SK-N-SH (cell line): ENCODE measurements at regions not wholly inside any gene's neighbourhood (a gene's known extent, or its start where the extent isn't known, plus 50 kb on each side); places are given as distances from the start of the nearest gene placed in this dataset.

Experiments used
- CTCF ChIA-PET: fragments of 300-600, 350-600 bp; formaldehyde crosslinking; extraction: SDS; loops from one replicate; lab custom pipeline; 2021; lab: Yijun Ruan, JAX
- POLR2A ChIA-PET: fragments of 350-600 bp; sonication (Branson Sonifier 250); formaldehyde crosslinking; extraction: SDS; loops from one replicate; lab custom pipeline; 2020; ENCODE audit warnings: antibody characterized with exemption, inconsistent platforms; lab: Yijun Ruan, JAX
- DNase-seq: peaks from one replicate; pipeline ENCODE4 v3.0.0; 2012
- H2AFZ ChIP-seq: fragments of 200-600 bp; sonication (generic); 2 replicates; pipeline ENCODE4 v1.8.1; 2016; ENCODE audit warnings: antibody characterized with exemption, mild to moderate bottlenecking, low read depth
- H3F3A ChIP-seq: fragments of 200-600 bp; sonication (generic); replicated peaks from 2 replicates; pipeline ENCODE3; 2016; ENCODE audit warnings: antibody characterized with exemption, mild to moderate bottlenecking; ENCODE audit not compliant: insufficient read depth
- H3K27ac ChIP-seq, 2 experiments: fragments of 200-500 bp in 1 of 2; fragments of 200-600 bp in 1 of 2; sonication (Bioruptor generic) in 1 of 2; sonication (generic), shearing (Covaris generic) in 1 of 2; 2 replicates each; pipeline versions ENCODE4 v1.5.1 to v1.6.1; 2014 to 2016; ENCODE audit warnings: low read depth in 2 of 2, inconsistent platforms in 1 of 2, low read length in 1 of 2, mild to moderate bottlenecking in 1 of 2, mixed read lengths in 1 of 2
- H3K27me3 ChIP-seq: fragments of 200-600 bp; sonication (generic), shearing (Covaris generic); 2 replicates; pipeline ENCODE4 v1.6.1; 2016; ENCODE audit warnings: mixed run types; ENCODE audit not compliant: insufficient read depth
- H3K36me3 ChIP-seq, 2 experiments: fragments of 200-500 bp in 1 of 2; fragments of 200-600 bp in 1 of 2; sonication (Bioruptor generic) in 1 of 2; sonication (generic) in 1 of 2; replicated peaks in 1 of 2; 2 replicates each; pipeline versions ENCODE3 to v1.5.1; 2014 to 2016; ENCODE audit warnings: low read length in 1 of 2, mild to moderate bottlenecking in 1 of 2; ENCODE audit not compliant: insufficient read depth in 2 of 2, control insufficient read depth in 1 of 2
- H3K4me1 ChIP-seq, 2 experiments: fragments of 200-500 bp in 1 of 2; fragments of 200-600 bp in 1 of 2; sonication (Bioruptor generic) in 1 of 2; sonication (generic), shearing (Covaris generic) in 1 of 2; 2 replicates each; pipeline versions ENCODE4 v1.5.1 to v1.6.1; 2014 to 2016; ENCODE audit warnings: low read depth in 1 of 2, low read length in 1 of 2, mixed run types in 1 of 2; ENCODE audit not compliant: insufficient read depth in 2 of 2, control insufficient read depth in 1 of 2
- H3K4me2 ChIP-seq: fragments of 200-600 bp; sonication (generic), shearing (Covaris generic); 2 replicates; pipeline ENCODE4 v1.6.1; 2017; ENCODE audit warnings: mixed run types
- H3K4me3 ChIP-seq, 2 experiments: fragments of 200-500 bp in 1 of 2; fragments of 200-600 bp in 1 of 2; sonication (Bioruptor generic) in 1 of 2; sonication (generic), shearing (Covaris generic) in 1 of 2; 2 replicates each; pipeline versions ENCODE4 v1.5.1 to v1.8.1; 2014 to 2016; ENCODE audit warnings: low read depth in 2 of 2, inconsistent platforms in 1 of 2, low read length in 1 of 2, mild to moderate bottlenecking in 1 of 2, mixed read lengths in 1 of 2, moderate library complexity in 1 of 2
- H3K79me2 ChIP-seq: fragments of 200-600 bp; sonication (generic); 2 replicates; pipeline ENCODE4 v1.8.1; 2017; ENCODE audit warnings: mild to moderate bottlenecking; ENCODE audit not compliant: insufficient read depth
- H3K9ac ChIP-seq: fragments of 200-600 bp; sonication (generic); 2 replicates; pipeline ENCODE4 v1.6.1; 2017; ENCODE audit warnings: mixed run types
- H3K9me2 ChIP-seq: fragments of 200-600 bp; sonication (generic); 2 replicates; pipeline ENCODE4 v1.6.1; 2017; ENCODE audit warnings: mixed run types
- H3K9me3 ChIP-seq: fragments of 200-600 bp; sonication (generic); 2 replicates; pipeline ENCODE4 v1.6.1; 2017; ENCODE audit warnings: mixed run types, mild to moderate bottlenecking, moderate library complexity
- H4K20me1 ChIP-seq: fragments of 200-600 bp; sonication (generic); 2 replicates; pipeline ENCODE4 v1.6.1; 2017; ENCODE audit warnings: mild to moderate bottlenecking, mixed run types; ENCODE audit not compliant: insufficient read depth
- CHD2 ChIP-seq: fragments of 150-350 bp; IDR thresholded peaks from 2 replicates; pipeline ENCODE4 v1.6.1; 2018; ENCODE audit warnings: low read length; ENCODE audit not compliant: partially characterized antibody
- EZH2phosphoT487 ChIP-seq: fragments of 200-600 bp; sonication (generic); IDR thresholded peaks from 2 replicates; pipeline ENCODE4 v1.6.1; 2017; ENCODE audit warnings: low read depth, mixed run types, mild to moderate bottlenecking, antibody characterized with exemption, moderate library complexity, borderline replicate concordance
- GABPA ChIP-seq: IDR thresholded peaks from 2 replicates; pipeline ENCODE4 v1.4.0; 2012; ENCODE audit warnings: low read depth, mild to moderate bottlenecking
- IRF3 ChIP-seq: fragments of 150-350 bp; IDR thresholded peaks from 2 replicates; pipeline ENCODE4 v1.6.1; 2016; ENCODE audit warnings: mild to moderate bottlenecking, low read depth, low read length
- MEF2A ChIP-seq: IDR thresholded peaks from 2 replicates; pipeline ENCODE4 v1.4.0; 2012; ENCODE audit warnings: low read depth, borderline replicate concordance
- NRF1 ChIP-seq: IDR thresholded peaks from 2 replicates; pipeline ENCODE4 v1.6.1; 2012; ENCODE audit warnings: low read depth, mild to moderate bottlenecking, low read length
- RAD21 ChIP-seq: IDR thresholded peaks from 2 replicates; pipeline ENCODE4 v1.6.1; 2012; ENCODE audit warnings: mild to moderate bottlenecking, low read length
- REST ChIP-seq: IDR thresholded peaks from 2 replicates; pipeline ENCODE4 v1.6.1; 2012; ENCODE audit warnings: mild to moderate bottlenecking, low read depth, low read length, moderate library complexity
- RFX5 ChIP-seq: IDR thresholded peaks from 2 replicates; pipeline ENCODE4 v1.6.1; 2012; ENCODE audit warnings: mild to moderate bottlenecking, improper control_type of control experiment, low read length
- RXRA ChIP-seq: IDR thresholded peaks from 2 replicates; pipeline ENCODE4 v1.4.0; 2012; ENCODE audit warnings: low read depth, mild to moderate bottlenecking, borderline replicate concordance
- TAF1 ChIP-seq: IDR thresholded peaks from 2 replicates; pipeline ENCODE4 v1.6.1; 2012; ENCODE audit warnings: low read depth, mild to moderate bottlenecking, low read length, moderate library complexity, borderline replicate concordance
- TEAD4 ChIP-seq: IDR thresholded peaks from 2 replicates; pipeline ENCODE4 v1.4.0; 2012; ENCODE audit warnings: mild to moderate bottlenecking, borderline replicate concordance; ENCODE audit not compliant: insufficient read depth
- USF2 ChIP-seq: fragments of 150-350 bp; IDR thresholded peaks from 2 replicates; pipeline ENCODE4 v1.6.1; 2017; ENCODE audit warnings: antibody characterized with exemption, low read length, low read depth, borderline replicate concordance
- WGBS: methylation state at CpG from one replicate; pipeline ENCODE4 v1.1.6; 2017; ENCODE audit warnings: low lambda C conversion rate; 5-methylcytosine and 5-hydroxymethylcytosine counted together
- TF ChIP-seq, protein P1 (sequence below): IDR thresholded peaks from 2 replicates; pipeline ENCODE4 v1.4.0; 2012; ENCODE audit warnings: low read depth, borderline replicate concordance
- TF ChIP-seq, protein P2 (sequence below): fragments of 200-600 bp; sonication (generic); IDR thresholded peaks from 2 replicates; pipeline ENCODE4 v1.6.1; 2017; ENCODE audit warnings: antibody characterized with exemption, mild to moderate bottlenecking, moderate library complexity

GRCh38 chr7:51633006-51633405, 316.4 kb upstream of the COBL start:
- WGBS: 27% methylated on average over 1 of the region's 1 CpG
- H2AFZ ChIP-seq: no peak overlapping the region
- no peaks in the 10 kb centered on the region for H3F3A ChIP-seq
- no peak for DNase-seq
- H4K20me1 ChIP-seq: no peaks in the 10 kb centered on the region
- POLR2A ChIA-PET: no interaction called here
- H3K4me1 ChIP-seq: no peaks in the 10 kb centered on the region
- CTCF ChIA-PET: no interaction called here
- no peaks in the 10 kb centered on the region for H3K27me3 ChIP-seq
- no peaks in the 10 kb centered on the region for H3K9me2 ChIP-seq
- no peaks in the 10 kb centered on the region for H3K79me2 ChIP-seq
- H3K9me3 ChIP-seq: no peaks in the 10 kb centered on the region; the same call in 1 of the 2 replicates
- no peaks in the 10 kb centered on the region for H3K36me3 ChIP-seq
- TF ChIP-seq TEAD4 (no peak), RAD21 (no peak), RFX5 (no peak), REST (no peak), TAF1 (no peak), EZH2phosphoT487 (no peak)
- TF ChIP-seq, protein P1, sequence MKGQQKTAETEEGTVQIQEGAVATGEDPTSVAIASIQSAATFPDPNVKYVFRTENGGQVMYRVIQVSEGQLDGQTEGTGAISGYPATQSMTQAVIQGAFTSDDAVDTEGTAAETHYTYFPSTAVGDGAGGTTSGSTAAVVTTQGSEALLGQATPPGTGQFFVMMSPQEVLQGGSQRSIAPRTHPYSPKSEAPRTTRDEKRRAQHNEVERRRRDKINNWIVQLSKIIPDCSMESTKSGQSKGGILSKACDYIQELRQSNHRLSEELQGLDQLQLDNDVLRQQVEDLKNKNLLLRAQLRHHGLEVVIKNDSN: no peak
- no peak overlapping the region for H3K9ac ChIP-seq
- no peak overlapping the region for H3K4me3 ChIP-seq
- no peak overlapping the region for H3K27ac ChIP-seq
- H3K4me2 ChIP-seq: no peak overlapping the region

DNA sequence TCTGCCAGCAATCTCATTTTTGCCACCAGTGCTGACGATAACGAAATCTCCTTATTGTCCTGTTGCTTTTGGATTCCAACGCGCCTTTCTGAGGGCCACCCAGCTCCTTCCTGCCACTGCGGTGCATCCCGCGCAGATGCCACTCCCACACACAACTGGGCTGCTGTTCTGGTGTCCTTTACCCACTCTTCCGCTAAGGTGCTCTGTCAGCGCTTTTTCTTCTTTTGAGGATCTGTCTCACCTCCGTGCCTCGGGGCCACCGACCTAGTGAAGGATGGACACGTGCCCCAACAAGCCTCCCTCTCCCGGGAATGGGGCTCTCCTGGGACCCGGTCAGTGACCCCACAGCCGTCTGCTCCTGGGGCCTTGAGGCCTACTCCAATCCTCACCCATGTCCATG, 314.3 kb upstream of the COBL start:
- POLR2A ChIA-PET: no interaction called here
- Histone ChIP-seq H3K4me1 (no peaks in the 10 kb centered on the region), H3K4me2 (no peak overlapping the region)
- TF ChIP-seq MEF2A (no peak), USF2 (no peak), IRF3 (no peak), RXRA (no peak), NRF1 (no peak), CHD2 (no peak), GABPA (no peak)
- TF ChIP-seq, protein P1: no peak
- TF ChIP-seq, protein P2, sequence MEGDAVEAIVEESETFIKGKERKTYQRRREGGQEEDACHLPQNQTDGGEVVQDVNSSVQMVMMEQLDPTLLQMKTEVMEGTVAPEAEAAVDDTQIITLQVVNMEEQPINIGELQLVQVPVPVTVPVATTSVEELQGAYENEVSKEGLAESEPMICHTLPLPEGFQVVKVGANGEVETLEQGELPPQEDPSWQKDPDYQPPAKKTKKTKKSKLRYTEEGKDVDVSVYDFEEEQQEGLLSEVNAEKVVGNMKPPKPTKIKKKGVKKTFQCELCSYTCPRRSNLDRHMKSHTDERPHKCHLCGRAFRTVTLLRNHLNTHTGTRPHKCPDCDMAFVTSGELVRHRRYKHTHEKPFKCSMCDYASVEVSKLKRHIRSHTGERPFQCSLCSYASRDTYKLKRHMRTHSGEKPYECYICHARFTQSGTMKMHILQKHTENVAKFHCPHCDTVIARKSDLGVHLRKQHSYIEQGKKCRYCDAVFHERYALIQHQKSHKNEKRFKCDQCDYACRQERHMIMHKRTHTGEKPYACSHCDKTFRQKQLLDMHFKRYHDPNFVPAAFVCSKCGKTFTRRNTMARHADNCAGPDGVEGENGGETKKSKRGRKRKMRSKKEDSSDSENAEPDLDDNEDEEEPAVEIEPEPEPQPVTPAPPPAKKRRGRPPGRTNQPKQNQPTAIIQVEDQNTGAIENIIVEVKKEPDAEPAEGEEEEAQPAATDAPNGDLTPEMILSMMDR: no peak

More for the DNA sequence above, 314.3 kb upstream of the COBL start:
- H3K79me2 ChIP-seq: no peaks in the 10 kb centered on the region
- no peak overlapping the region for H3K4me3 ChIP-seq
- no peak overlapping the region for H3K9ac ChIP-seq
- 60% methylated on average over 16 of the region's 16 CpGs for WGBS
- DNase-seq: no peak
- H3K36me3 ChIP-seq: no peaks in the 10 kb centered on the region
- H3F3A ChIP-seq: no peaks in the 10 kb centered on the region
- no peaks in the 10 kb centered on the region for H3K27me3 ChIP-seq
- no peak overlapping the region for H2AFZ ChIP-seq
- H3K9me3 ChIP-seq: no peaks in the 10 kb centered on the region
- H3K9me2 ChIP-seq: no peaks in the 10 kb centered on the region
- no peaks in the 10 kb centered on the region for H4K20me1 ChIP-seq
- no peak overlapping the region for H3K27ac ChIP-seq
- CTCF ChIA-PET: interaction anchor here (1.5 kb wide), 1 partner anchor 18 kb away, joined by 3 read pairs; no protein-coding TSS in a partner anchor
